HUES6 (cell line): ENCODE measurements at regions not wholly inside any gene's neighbourhood (a gene's known extent, or its start where the extent isn't known, plus 50 kb on each side); places are given as distances from the start of the nearest gene placed in this dataset.
"Not testable (repeated sequence)": the region's sequence is repeated elsewhere in the genome, so short reads cannot be mapped to it uniquely, and the experiment has no call there.

Experiments
- H3K27ac ChIP-seq: 2 replicates; pipeline ENCODE4 v1.7.0; 2013; ENCODE audit warnings: low read depth, mild to moderate bottlenecking, low read length, inconsistent platforms
- H3K27me3 ChIP-seq: 2 replicates; pipeline ENCODE4 v1.6.1; 2013; ENCODE audit warnings: low read length; ENCODE audit not compliant: control insufficient read depth, insufficient read depth
- H3K36me3 ChIP-seq: 2 replicates; pipeline ENCODE4 v1.6.1; 2013; ENCODE audit warnings: low read length; ENCODE audit not compliant: control insufficient read depth, insufficient read depth
- H3K4me1 ChIP-seq: 2 replicates; pipeline ENCODE4 v1.6.1; 2013; ENCODE audit warnings: low read length; ENCODE audit not compliant: control insufficient read depth, insufficient read depth
- H3K4me3 ChIP-seq: 2 replicates; pipeline ENCODE4 v1.5.1; 2013; ENCODE audit warnings: low read depth, low read length
- H3K9ac ChIP-seq: one replicate; pipeline ENCODE4 v1.6.1; 2013; ENCODE audit warnings: mild to moderate bottlenecking, low read length
- H3K9me3 ChIP-seq: 2 replicates; pipeline ENCODE4 v1.6.1; 2013; ENCODE audit warnings: low read depth, low read length; ENCODE audit not compliant: control insufficient read depth, insufficient read depth

DNA sequence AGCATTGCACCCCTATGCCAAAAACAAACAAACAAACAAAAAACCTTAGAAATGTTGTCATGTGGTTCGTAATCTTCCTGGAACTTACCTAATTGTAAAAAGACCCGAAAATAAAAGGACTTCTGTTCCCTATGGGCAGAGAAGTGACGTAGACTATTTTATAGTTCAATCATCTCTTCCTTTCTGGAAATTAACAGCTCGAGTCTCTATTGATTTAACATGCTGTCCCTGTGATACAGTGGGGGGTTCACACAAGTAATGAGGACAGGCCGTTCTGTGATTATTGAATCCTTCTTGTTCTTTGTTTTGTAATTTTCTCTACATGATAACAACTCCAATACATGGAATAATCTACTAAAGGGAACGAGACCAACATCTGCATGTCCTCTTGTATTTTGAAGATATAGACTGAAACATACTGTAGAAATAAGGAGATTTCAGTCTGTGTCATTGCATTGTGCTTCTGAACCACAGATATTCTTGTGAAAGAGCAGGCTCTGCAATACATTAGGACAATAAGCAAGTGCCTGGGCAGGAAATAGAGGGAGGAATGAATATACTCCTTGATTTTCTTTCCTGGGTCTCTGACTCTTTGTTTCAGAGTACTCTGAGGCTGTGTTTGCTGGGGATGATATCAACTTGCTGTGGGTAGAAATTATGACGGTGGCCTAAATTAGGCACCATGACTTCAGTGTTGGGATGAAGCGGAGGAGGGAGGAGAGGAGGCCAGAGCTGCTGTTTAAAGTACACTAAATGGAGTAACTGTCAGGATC lies 65.7 kb upstream of the PPM1B start:
- Histone ChIP-seq H3K36me3 (no peaks in the 10 kb centered on the region), H3K27me3 (no peaks in the 10 kb centered on the region), H3K27ac (no peak overlapping the region), H3K4me1 (no peaks in the 10 kb centered on the region), H3K9ac (no peak overlapping the region), H3K4me3 (no peak overlapping the region), H3K9me3 (no peaks in the 10 kb centered on the region)

DNA sequence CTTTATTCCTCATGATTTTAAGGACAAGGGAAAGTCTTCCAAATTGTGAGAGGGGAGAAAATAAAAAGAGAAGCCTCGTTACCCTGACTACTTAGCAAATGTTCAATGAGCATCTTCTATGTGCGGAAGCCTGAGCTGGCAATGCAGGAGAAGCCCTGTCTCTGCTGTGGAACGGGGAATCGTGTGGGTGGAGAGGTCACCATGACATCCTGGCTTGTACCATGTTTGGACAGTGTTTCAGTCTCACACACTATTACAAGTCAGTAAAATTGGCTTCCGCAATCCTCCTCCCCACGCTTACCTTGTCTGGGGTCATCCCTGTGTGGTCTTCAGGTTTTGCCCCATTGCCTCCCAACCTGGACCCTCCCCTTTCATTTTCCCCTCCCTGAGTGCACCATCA lies 65.0 kb upstream of the PPM1B start:
- Histone ChIP-seq H3K4me3 (no peak overlapping the region), H3K36me3 (no peaks in the 10 kb centered on the region), H3K4me1 (no peaks in the 10 kb centered on the region), H3K9me3 (no peaks in the 10 kb centered on the region), H3K27ac (no peak overlapping the region), H3K9ac (no peak overlapping the region), H3K27me3 (no peaks in the 10 kb centered on the region)

DNA sequence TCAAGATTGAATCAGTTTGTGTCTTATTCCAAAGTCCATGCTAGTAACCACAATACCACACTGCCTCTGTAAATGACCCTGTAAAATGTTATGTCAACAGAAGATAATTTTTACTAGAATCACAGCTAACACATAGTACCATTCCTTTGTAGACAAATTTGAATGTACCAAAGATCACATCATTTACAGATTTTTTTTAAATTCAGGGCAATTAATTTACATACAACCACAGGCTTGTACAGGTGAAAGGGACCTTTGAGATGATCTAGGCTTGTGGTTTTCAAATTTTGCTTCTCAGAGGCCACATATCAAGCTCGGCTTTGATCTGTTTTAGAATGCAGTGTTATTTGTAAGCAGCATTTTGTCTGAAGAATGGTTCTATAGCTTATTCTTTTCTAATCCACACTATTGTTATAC lies 63.8 kb upstream of the PPM1B start:
- Histone ChIP-seq H3K27me3 (no peaks in the 10 kb centered on the region), H3K4me1 (peaks cover 5% of the 10 kb centered on the region; the same call in 1 of the 2 replicates), H3K9ac (no peak overlapping the region), H3K9me3 (no peaks in the 10 kb centered on the region), H3K27ac (no peak overlapping the region), H3K36me3 (no peaks in the 10 kb centered on the region), H3K4me3 (no peak overlapping the region)

DNA sequence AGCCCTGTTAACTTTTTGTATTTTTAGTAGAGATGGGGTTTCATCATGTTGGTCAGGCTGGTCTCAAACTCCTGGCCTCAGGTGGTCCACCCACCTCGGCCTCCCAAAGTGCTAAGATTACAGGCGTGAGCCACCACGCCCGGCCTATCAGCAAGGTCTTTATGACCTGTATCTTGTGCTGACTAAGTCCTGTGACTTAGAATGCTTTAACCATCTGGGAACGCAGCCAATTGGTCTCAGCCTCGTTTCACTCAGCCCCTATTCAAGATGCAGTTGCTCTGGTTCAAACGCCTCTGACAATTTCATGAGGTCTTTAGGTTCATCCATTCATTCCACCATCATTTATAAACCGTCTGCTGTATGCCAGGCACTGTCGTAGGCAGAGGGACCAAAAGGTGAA lies 62.2 kb upstream of the PPM1B start:
- not testable (repeated sequence) for H3K27ac ChIP-seq, H3K9me3 ChIP-seq, H3K4me3 ChIP-seq, H3K27me3 ChIP-seq, H3K9ac ChIP-seq, H3K4me1 ChIP-seq, H3K36me3 ChIP-seq

DNA sequence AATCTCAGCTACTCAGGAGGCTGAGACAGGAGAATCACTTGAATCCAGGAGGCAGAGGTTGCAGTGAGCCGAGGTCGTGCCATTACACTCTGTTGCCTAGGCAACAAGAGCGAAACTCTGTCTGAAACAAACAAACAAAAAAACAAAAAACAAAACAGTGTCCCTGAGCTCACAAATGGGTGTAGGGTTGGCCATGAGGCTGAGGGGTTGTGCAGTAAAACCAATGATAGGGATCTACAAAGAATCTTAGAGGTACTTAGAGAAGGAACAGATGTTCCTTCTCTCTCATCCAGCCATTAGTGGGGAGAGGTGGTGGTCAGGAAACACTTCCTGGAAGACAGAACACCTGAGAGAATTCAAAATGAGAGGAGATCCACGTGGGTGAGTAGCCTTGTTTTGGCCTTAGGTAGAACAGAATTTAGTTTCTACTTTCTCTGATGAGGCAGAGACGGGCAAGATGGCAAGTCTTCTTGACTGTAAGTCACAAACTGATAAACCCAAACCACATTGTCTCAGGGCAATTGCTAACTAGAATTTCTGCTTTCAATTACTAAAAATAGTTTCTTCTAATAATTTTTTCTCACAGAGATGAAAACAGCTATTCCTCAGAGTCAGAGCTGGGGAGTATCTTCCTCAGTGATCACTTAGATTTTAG lies 61.5 kb upstream of the PPM1B start:
- peaks cover 5% of the 10 kb centered on the region; the same call in 1 of the 2 replicates for H3K4me1 ChIP-seq
- H3K27me3 ChIP-seq = no peaks in the 10 kb centered on the region
- no peak overlapping the region for H3K4me3 ChIP-seq
- no peaks in the 10 kb centered on the region for H3K9me3 ChIP-seq
- H3K27ac ChIP-seq = no peak overlapping the region
- no peaks in the 10 kb centered on the region for H3K36me3 ChIP-seq
- H3K9ac ChIP-seq = no peak overlapping the region

DNA sequence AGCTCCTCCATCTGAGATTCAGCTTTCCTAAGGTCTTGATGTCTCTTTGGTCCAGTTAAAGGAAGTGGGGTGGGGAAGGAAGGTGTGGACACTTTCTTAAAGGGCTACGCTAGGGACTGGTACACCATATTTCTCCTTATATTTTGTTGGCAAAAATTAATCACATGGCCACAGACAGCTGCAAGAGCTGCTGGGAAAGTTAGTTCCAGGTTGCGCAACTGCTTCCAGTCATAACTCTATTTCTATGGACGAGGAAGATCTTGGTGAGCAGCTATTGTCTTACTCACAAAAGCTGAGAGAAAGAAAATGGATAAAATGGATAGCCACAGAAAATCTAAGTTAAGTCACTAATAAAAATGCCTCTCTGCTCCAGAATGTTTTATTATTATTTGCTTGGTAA lies 60.7 kb upstream of the PPM1B start:
- Histone ChIP-seq H3K36me3 (no peaks in the 10 kb centered on the region), H3K27ac (no peak overlapping the region), H3K9me3 (no peaks in the 10 kb centered on the region), H3K4me3 (no peak overlapping the region), H3K9ac (no peak overlapping the region), H3K27me3 (no peaks in the 10 kb centered on the region), H3K4me1 (peaks cover 5% of the 10 kb centered on the region; the same call in 1 of the 2 replicates)

DNA sequence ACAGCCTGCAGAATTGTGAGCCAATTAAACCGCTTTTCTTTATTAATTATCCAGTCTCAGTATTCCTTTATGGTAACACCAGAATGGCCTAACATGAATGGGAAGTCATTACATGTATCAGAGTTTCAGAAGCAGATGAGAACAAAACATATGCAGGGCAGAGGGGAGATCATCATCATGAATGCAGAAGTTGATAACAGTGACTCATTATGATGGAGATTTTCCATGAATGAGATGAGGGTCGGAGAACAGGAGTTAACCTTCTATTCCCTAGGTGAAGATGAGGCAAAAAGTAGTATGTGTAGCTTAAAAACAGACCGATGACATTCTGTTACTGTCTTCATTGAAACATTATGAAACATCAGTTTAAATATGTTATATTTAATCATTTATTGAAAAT lies 59.5 kb upstream of the PPM1B start:
- no peak overlapping the region for H3K9ac ChIP-seq

DNA sequence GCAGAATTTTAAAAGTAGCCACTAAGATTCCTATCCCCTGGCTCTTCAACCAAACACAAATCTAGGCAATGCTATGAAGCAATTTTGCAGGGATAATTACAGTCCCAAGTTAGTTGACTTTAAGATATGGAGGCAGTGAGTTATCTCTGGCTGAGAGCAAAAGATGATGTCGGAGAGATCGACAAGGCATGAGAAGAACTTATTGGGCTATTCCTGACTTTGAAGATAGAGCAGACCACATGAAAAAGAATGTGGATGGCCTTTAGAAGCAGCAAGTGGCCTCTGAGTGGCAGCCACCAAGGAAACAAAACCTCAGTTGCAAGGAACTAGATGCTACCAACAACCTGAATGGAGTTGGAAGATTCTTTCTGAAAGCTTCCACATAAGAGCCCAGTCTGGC lies 58.2 kb upstream of the PPM1B start:
- H3K4me3 ChIP-seq = no peak overlapping the region
- no peaks in the 10 kb centered on the region for H3K36me3 ChIP-seq
- no peaks in the 10 kb centered on the region for H3K27me3 ChIP-seq
- H3K4me1 ChIP-seq = peaks cover 5% of the 10 kb centered on the region; the same call in 1 of the 2 replicates
- no peaks in the 10 kb centered on the region for H3K9me3 ChIP-seq
- H3K9ac ChIP-seq = no peak overlapping the region
- no peak overlapping the region for H3K27ac ChIP-seq

More for the DNA sequence above, 59.5 kb upstream of the PPM1B start:
- Histone ChIP-seq H3K27me3 (no peaks in the 10 kb centered on the region), H3K36me3 (no peaks in the 10 kb centered on the region), H3K9me3 (no peaks in the 10 kb centered on the region), H3K27ac (no peak overlapping the region), H3K4me3 (no peak overlapping the region), H3K4me1 (peaks cover 5% of the 10 kb centered on the region; the same call in 1 of the 2 replicates)

DNA sequence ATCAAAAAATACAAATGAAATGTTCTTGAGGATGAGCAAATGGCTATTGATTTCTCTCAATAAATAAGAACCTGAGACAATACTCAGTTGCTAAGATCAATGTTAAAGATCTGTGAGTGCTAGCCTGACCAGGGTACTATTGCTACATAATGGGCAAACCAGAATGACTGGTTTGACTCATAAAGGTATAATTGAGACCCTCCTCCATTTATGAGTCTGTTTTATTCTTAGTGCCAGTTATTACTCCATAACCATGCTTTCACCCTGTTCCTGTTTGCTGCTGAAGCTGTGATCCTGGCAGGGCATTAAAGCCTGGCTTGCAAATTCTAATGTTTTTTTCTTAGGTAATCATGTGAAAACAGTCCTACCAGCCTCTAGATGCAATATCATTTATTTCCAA lies 56.6 kb upstream of the PPM1B start:
- Histone ChIP-seq H3K4me3 (no peak overlapping the region), H3K4me1 (peaks cover 5% of the 10 kb centered on the region; the same call in 1 of the 2 replicates), H3K27ac (no peak overlapping the region), H3K9ac (no peak overlapping the region), H3K9me3 (no peaks in the 10 kb centered on the region), H3K27me3 (no peaks in the 10 kb centered on the region), H3K36me3 (no peaks in the 10 kb centered on the region)

DNA sequence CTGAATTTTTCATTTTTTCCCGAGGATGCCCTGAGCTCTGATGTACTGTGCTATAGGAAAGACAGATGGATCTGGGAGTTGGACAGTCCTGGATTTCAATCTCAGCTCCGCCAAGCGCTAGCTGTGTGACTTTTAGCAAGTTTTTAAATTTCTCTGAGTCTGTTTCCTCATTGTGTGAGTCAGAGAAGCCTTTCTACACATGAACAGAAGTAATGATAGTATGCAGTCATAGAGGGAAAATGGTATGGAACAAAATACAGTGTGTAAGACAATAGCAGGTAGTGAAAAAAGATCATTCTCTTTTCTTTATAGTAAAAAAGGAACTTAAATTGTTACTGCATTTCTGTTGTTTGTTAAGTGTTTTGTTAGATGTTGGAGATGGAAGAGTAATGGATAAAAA lies 52.4 kb upstream of the PPM1B start:
- Histone ChIP-seq H3K4me1 (no peaks in the 10 kb centered on the region), H3K9me3 (no peaks in the 10 kb centered on the region), H3K9ac (no peak overlapping the region), H3K27ac (no peak overlapping the region), H3K4me3 (no peak overlapping the region), H3K27me3 (no peaks in the 10 kb centered on the region), H3K36me3 (no peaks in the 10 kb centered on the region)

DNA sequence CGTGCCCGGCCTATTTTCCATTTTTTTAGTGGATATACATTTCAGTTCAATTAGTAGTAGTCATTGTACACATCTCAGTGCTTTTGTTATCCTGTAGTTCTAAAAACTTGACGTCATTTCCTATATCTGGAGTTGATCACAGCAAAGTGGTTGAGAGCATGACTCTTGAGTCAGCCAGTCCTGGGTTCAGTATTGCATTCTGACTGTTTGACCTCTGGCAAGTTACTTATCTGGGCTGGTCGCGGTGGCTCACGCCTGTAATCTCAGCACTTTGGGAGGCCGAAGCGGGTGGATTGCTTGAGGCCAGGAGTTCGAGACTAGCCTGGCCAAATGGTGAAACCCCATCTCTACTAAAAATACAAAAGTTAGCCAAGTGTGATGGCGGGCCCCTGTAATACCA lies 50.4 kb upstream of the PPM1B start:
- Histone ChIP-seq H3K36me3 (no peaks in the 10 kb centered on the region), H3K27me3 (no peaks in the 10 kb centered on the region), H3K9ac (no peak overlapping the region), H3K9me3 (no peaks in the 10 kb centered on the region), H3K4me3 (no peak overlapping the region), H3K4me1 (no peaks in the 10 kb centered on the region), H3K27ac (no peak overlapping the region)
